ENCODE measurements at regions not wholly inside any gene's neighbourhood (a gene's known extent, or its start where the extent isn't known, plus 50 kb on each side); places are given as distances from the start of the nearest gene placed in this dataset.
"Not testable (repeated sequence)": the region's sequence is repeated elsewhere in the genome, so short reads cannot be mapped to it uniquely, and the experiment has no call there.

- not testable (repeated sequence) for TF ChIP-seq CTCF, POLR2A (IDR thresholded peaks at IDR 0.05)
Observed at GRCh38 chr15:25253048-25253973, 185.5 kb downstream of the UBE3A start.
